ENCODE measurements at regions not wholly inside any gene's neighbourhood (a gene's known extent, or its start where the extent isn't known, plus 50 kb on each side); places are given as distances from the start of the nearest gene placed in this dataset.

GRCh38 chr3:71949442-71949841 lies 164.5 kb upstream of the PROK2 start:
- no peak for TF ChIP-seq CTCF (IDR thresholded peaks at IDR 0.05; ENCODE audit: insufficient read depth, low read depth, low read length)
- no peak for TF ChIP-seq EZH2 (IDR thresholded peaks at IDR 0.05; ENCODE audit: insufficient read depth, low read length)

Data from astrocyte (in vitro differentiated cells and primary cell).